ENCODE measurements at regions not wholly inside any gene's neighbourhood (a gene's known extent, or its start where the extent isn't known, plus 50 kb on each side); places are given as distances from the start of the nearest gene placed in this dataset.

DNA sequence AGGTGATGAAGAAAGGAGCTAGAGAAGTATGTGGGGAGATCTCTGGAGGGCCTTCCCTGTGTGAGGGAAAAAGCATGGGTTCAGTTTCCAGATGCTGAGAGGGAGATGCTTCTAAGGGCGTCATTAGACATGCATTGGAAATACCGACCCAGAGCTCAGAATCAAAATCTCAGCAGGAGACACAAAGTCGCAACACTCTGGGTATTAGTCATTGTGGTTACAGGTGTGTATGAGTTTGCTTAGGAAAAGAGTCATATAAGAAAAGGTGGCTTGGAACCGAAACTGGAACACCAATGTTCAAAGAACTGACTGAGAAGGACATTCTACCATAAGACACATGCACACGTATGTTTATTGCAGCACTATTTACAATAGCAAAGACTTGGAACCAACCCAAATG is 477.1 kb downstream of the FBXO15 start (continued):
- no peak for TF ChIP-seq NR2C1 (IDR thresholded peaks at IDR 0.05)
- TF ChIP-seq PML (IDR thresholded peaks at IDR 0.05; ENCODE audit: low read length) = no peak
- TF ChIP-seq, protein P1, sequence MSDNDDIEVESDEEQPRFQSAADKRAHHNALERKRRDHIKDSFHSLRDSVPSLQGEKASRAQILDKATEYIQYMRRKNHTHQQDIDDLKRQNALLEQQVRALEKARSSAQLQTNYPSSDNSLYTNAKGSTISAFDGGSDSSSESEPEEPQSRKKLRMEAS (IDR thresholded peaks at IDR 0.05; ENCODE audit: low read depth, low read length) = no peak
- peak; percentile 76; the same call in 1 of the 2 replicates for TF ChIP-seq TCF3 (IDR thresholded peaks at IDR 0.05; ENCODE audit: borderline replicate concordance, insufficient read depth, low read depth, low read length)
- peak; percentile 52; the same call in 1 of the 2 replicates for TF ChIP-seq CREM (IDR thresholded peaks at IDR 0.05; ENCODE audit: low read depth)
- TF ChIP-seq TBL1XR1 (IDR thresholded peaks at IDR 0.05; ENCODE audit: low read depth, low read length) = no peak
- no peak for TF ChIP-seq NFYA (IDR thresholded peaks at IDR 0.05; ENCODE audit: borderline replicate concordance, low read depth, low read length)
- TF ChIP-seq, protein P2, sequence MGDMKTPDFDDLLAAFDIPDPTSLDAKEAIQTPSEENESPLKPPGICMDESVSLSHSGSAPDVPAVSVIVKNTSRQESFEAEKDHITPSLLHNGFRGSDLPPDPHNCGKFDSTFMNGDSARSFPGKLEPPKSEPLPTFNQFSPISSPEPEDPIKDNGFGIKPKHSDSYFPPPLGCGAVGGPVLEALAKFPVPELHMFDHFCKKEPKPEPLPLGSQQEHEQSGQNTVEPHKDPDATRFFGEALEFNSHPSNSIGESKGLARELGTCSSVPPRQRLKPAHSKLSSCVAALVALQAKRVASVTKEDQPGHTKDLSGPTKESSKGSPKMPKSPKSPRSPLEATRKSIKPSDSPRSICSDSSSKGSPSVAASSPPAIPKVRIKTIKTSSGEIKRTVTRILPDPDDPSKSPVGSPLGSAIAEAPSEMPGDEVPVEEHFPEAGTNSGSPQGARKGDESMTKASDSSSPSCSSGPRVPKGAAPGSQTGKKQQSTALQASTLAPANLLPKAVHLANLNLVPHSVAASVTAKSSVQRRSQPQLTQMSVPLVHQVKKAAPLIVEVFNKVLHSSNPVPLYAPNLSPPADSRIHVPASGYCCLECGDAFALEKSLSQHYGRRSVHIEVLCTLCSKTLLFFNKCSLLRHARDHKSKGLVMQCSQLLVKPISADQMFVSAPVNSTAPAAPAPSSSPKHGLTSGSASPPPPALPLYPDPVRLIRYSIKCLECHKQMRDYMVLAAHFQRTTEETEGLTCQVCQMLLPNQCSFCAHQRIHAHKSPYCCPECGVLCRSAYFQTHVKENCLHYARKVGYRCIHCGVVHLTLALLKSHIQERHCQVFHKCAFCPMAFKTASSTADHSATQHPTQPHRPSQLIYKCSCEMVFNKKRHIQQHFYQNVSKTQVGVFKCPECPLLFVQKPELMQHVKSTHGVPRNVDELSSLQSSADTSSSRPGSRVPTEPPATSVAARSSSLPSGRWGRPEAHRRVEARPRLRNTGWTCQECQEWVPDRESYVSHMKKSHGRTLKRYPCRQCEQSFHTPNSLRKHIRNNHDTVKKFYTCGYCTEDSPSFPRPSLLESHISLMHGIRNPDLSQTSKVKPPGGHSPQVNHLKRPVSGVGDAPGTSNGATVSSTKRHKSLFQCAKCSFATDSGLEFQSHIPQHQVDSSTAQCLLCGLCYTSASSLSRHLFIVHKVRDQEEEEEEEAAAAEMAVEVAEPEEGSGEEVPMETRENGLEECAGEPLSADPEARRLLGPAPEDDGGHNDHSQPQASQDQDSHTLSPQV (IDR thresholded peaks at IDR 0.05) = no peak
- TF ChIP-seq, protein P3, sequence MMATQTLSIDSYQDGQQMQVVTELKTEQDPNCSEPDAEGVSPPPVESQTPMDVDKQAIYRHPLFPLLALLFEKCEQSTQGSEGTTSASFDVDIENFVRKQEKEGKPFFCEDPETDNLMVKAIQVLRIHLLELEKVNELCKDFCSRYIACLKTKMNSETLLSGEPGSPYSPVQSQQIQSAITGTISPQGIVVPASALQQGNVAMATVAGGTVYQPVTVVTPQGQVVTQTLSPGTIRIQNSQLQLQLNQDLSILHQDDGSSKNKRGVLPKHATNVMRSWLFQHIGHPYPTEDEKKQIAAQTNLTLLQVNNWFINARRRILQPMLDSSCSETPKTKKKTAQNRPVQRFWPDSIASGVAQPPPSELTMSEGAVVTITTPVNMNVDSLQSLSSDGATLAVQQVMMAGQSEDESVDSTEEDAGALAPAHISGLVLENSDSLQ (IDR thresholded peaks at IDR 0.05) = no peak
- no peak for TF ChIP-seq NR2F1 (conservative IDR thresholded peaks at IDR 0.05)
- peak; percentile 41; the same call in 1 of the 2 replicates for TF ChIP-seq GABPA (IDR thresholded peaks at IDR 0.05; ENCODE audit: low read depth)
- TF ChIP-seq STAT1 (conservative IDR thresholded peaks at IDR 0.05) = no peak
